Stimulated activated CD4-positive, alpha-beta T cell treated with anti-CD3 and anti-CD28 coated beads, TNF-alpha, amount 100 ng/mL, for 1 hour (primary cell): ENCODE measurements at regions not wholly inside any gene's neighbourhood (a gene's known extent, or its start where the extent isn't known, plus 50 kb on each side); places are given as distances from the start of the nearest gene placed in this dataset.

Source experiments
- DNase-seq, 3 donors: peaks; one replicate each; pipeline ENCODE4 v3.0.0-alpha.2; 2020; ENCODE audit warnings: low read depth in 3 of 3, low spot score in 1 of 3

DNA sequence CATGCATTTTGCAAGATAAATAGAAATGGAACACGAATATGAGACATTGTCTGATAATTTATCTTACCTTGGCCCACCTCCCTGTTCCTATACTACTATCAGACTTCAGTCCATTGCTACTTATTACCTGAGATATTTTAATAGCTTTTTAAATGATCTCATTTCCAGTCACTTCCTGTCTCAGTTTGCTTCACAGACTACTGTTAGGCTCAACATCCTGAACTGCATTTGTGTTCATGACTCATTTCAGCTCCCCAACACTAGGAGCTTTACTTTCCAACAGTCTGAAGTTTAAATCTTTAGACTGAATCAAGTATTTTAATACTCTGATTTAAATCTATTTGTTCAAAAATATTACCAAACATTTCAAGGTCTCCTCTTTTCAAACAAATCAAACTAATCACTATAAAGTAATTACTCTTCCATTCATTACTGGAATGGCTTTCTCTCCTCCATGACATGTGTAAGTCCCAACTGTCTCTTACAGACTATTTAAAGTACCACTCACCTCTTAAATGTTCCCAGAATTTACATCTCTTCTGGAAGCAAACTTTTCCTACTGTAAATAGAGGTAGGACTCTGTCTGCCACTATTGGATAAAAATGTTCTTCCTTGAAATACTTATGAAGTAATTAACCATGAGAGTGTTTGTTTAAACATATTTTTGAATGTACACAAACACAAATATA lies 1277.6 kb downstream of the ZPLD1 start:
- no peak for DNase-seq

DNA sequence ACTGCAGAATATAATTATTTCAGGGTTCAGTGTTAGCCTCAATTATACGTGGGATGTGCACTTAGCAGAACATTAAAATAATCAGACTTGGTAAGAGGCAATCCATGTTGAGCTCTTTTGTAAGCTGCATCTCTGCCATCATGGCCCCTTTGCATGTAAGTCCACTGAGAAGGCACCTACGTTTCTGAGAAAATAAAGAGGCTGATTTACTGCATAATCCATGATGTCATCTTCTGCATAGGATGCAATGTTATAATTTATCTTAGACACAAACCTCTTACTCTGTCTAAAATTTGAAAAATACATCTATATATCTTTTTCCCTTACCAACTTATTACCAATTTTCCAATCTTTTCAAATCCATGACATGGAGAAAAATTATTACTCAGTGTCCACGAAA lies 1294.7 kb downstream of the ZPLD1 start:
- DNase-seq: no peak

DNA sequence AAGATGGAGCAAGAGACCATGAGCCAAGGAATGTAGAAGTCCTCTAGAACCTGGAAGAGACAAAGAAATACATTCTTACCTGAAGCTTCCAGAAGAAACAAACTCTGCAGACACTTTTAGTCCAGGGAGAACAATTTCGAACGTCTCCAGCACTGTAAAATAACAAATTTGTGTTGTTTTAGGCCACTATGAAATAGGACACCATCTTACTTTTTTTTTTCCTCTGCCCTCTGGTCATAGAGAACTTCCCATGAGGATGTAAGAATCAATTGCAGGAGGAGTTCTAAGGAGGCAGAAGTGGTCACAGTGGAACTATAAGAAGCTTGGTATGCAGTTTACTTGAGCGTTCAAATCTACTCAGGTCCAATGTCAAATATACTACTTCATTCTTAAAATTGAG lies 1295.9 kb downstream of the ZPLD1 start:
- no peak for DNase-seq

DNA sequence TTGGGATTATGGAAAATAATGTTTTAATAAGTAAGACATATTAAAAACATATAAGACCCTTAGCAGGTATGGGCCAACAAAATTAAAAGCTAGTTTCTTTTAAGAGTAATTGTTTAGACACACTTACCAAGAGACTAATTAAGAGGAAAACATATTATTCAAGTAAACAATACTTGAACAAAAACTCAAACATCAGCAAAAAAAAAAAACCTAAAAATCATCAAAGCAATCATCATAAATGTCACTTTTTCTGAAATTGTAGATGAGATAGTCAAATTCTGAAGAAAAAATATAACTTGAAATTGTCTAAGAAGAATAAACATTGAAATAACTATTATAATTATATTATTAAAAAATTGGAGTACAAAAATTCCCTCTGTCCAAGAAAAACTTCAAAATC lies 1318.2 kb downstream of the ZPLD1 start:
- DNase-seq: no peak

DNA sequence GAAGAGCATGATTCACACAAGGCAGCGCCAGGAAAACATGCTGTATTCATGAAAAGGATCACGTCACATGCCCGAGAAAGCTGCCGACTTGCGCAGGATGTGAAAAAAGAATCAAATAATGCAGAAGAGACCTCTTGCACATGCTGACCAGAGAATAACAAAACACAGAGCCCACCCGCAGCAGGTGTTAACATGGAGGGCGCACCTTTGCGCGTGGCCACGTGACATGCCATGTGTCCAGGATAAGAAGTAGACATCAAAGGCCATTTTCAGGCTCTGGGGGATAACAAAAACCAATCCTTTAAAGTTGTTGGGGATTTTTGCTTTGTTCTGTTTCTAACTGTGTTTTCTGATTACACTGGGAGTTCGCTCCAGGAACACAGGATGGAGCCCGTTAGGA lies 1332.8 kb downstream of the ZPLD1 start:
- DNase-seq: no peak

DNA sequence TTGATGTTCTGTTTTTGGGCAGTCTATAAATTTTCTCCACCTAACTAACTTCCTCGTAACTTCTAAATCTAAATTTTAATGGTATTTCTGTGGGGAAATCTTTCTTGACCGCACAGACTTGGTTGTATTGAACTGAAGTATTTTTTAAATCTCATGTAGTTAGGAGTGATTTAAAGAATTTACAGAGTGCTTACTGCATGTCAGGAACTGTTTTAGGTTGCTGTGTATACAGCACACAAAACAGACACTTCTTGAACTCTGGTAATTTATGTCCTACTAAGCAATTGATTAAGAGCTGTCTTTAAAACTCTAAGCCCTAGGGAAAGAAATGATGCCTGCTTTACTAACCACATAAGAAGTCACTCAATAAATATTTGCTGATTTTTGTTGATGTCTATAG lies 1350.2 kb downstream of the ZPLD1 start:
- DNase-seq: no peak

DNA sequence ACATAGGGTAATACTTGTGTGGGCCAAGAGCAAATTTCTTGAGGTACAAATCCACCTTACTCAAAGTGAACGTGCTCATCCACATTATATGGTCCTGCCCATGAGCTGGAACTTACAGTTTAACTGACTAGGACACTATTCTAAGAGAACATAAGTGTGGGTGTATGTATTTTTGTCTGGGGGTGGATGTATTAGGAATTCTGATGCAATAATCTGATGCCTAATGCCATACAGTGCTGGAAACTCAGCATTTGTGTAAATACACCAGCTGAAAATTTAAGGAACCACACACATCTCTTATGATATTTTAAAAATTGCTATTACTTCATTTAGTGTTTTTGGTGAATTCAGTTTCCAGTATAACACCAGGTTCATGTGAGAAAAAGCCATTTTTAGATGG lies 1350.7 kb downstream of the ZPLD1 start:
- DNase-seq: no peak

DNA sequence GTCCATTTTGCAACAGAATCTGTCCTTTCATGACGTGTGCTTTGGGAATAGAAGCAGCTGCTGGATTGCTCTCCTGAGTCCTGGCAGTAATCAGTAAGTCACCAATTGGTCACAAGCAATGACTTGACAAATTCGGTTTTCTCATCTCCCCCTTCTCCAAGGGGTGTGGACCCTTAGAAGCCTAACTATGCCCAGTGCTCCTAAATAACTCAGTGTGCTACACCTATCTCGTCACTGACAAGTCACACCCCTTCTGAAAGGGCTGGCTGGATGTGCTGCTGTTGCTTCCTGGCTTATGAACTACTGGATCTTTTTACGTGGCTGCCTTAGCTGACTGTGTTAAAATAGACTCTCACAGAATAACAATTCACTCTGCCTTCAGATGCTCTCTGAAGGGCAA lies 1351.5 kb downstream of the ZPLD1 start:
- DNase-seq: no peak

DNA sequence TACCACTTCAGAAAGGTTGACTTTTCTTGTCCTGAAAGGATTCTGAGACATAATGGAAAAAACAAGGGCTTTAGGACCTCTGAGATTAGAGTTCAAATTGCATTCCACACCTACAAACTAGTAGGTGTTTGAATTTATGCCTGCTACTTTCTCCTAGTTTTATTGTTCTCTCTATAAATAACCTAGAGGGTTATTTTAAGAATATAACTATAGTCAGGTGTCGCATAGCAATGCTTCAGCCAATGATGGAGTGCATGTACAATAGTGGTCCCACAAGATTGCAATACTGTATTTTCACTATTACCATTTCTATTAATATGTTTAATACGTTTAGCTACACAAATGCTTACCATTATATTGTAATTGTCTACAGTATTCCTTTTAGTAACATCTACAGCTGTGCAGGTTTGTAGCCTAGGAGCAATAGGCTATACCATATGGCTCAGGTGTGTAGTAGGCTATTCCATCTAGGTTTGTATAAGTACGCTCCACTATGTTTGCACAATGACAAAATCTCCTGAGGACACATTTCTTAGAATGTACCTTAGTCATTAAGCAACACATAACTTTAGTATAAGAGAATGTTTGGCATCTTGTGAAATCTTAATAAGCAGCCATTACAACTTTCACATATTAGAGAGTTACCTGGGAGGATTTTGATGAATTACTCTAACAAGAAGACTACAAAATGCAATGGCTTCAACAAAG lies 1352.5 kb downstream of the ZPLD1 start:
- no peak for DNase-seq

DNA sequence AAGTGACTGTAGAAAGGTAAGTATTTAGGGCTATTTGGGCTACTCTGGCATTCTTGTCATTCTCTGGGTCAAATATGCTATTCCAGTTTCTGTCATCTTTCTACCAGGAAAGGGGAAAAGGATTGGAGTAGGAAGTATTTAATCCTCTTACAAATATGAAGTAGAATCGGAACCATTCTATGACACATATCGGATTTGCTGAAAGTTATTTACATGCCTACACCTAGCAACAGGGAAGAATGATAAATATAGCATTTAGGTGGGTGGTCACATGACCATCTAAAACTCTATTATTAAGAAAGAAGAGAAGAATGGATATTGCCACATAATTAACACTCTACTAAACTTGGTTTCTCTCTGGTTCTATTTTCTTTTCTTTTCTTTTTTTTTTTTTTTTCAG lies 1353.1 kb downstream of the ZPLD1 start:
- DNase-seq: no peak

DNA sequence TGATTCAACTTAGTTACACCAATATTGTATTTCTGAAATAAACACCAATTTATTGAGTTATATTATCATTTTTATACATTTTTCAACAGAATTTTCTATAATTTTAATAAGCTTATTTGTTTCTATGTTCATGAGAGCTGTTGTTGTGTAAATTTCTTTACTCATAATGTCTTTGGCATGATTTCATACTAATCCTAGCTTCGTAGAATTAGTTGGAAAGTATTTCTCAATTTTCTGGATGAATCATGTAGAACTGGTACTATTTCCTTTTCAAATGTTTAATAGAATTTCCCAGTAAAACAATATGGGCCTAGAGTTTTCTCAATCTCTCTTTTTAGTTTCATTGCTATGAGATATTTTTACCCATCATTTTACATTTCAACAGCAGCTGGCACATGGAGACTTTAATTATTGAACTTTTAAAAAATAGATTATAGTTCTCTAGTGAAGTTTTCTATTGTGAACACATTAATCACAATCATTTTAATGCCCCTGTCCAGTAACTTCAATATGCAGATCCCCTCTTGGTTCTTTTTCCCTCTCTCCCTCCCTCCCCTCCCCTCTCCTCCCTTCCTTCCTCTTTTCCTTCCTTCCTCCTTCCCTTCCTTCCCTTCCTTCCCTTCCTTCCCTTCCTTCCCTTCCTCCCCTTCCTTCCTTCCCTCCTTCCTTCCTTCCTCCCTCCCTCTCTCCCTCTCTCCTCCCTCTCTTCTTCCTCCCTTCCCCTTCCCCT lies 1357.1 kb downstream of the ZPLD1 start:
- DNase-seq: no peak

DNA sequence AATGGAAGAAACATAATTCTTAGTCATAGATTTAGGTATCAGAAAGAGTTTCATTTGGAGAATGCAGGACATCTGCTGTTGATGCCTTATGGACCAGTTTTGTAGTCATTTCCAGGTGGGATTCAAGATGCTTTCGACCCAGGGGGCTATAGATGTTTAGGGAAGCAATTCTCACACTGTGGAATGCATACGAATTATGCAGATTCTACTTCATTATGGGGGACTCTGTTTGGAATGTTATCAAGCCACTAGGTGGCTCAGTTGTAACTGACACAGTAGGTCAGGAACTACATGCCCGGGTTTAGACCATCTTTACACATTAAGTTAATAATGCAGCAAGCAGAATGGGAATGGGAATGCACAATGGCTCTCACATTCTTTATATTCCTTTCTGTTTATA lies 1359.8 kb downstream of the ZPLD1 start:
- DNase-seq: no peak

DNA sequence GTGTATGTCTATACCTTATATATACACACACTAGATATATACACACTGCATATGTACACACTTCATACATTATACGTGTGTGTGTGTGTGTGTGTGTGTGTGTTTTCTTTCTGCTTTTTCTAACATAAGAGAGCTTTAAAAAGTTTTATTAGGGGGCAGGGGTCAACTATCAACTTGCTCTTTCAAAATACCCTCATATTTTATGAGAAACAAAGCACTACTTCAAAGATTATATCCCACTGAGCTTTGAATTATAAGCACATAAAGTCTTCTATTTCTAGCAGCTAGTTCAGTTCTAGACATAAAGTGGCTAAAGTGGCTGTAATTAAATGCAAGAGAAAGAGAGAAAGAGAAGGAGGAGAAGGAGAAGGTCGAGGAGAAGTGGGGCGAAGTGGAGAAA lies 1361.3 kb downstream of the ZPLD1 start:
- no peak for DNase-seq

DNA sequence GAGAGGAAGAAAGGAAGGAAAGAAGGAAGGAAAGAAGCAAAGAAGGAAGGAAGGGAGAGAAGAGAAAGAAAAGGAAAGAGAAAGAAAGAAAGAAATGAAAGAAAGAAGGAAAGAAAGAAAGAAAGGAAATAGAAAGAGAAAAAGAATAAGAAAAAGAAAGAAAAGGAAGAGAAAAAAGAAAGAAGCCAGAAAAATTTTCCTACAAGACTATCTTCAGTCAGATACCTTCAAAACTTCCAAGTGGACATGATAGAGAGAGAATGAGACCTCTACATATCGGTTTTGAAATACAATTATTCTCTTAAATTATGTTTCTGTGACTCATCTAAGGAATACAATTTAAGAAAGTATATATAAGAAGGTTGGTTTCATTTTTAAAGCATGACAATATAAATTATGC lies 1369.0 kb downstream of the ZPLD1 start:
- no peak for DNase-seq

DNA sequence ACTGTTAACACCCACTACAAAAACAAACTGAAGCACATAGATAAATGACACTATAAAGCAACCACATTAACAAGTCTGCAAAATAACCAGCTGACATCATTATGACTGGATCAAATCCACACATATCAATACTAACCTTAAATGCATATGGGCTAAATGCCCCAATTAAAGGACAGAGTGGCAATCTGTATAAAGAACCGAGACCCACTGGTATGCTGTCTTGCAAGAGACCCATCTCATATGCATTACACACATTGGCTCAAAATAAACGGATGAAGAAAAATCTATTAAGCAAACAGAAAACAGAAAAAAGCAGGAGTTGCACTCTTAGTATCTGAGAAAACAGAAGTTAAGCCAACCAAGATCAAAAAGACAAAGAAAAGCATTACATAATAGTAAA lies 1375.4 kb downstream of the ZPLD1 start:
- DNase-seq: no peak

DNA sequence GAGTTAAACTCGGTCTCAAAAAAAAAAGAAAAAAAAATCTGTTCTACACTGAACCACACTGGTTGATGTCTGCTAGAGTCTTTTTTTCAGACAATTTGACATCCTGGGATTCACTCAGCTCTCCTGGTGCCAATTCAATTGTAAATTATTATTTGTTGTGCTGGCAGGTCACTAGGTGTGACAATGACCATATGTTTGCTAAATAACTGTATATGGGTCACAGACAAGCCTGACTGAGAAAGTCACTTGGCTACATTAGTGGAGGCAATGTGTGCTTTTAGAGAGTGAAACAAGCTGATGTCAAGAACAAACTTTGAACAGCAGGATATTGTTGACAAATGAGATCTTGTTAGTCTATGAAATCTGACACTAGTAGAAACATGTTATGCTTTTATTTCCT lies 1379.1 kb downstream of the ZPLD1 start:
- DNase-seq: no peak

DNA sequence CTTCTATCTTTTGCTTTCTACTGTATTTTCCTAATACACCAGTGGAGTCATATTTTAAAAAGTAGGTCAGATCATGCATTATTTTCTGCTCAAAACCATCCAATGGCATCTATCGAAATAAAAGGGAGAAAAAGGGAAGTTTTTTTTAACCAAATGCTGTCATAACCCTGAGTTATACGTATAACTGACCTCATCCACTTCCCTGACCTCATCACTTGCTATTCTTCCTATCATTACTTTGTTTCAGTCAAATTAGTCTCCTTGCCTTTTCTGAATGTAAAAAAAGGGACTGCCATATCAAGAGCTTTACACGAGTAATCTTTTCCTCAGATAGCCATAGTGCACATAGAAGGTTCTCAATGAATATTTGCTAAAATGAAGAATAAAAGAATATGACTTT lies 1383.6 kb downstream of the ZPLD1 start:
- DNase-seq: no peak

DNA sequence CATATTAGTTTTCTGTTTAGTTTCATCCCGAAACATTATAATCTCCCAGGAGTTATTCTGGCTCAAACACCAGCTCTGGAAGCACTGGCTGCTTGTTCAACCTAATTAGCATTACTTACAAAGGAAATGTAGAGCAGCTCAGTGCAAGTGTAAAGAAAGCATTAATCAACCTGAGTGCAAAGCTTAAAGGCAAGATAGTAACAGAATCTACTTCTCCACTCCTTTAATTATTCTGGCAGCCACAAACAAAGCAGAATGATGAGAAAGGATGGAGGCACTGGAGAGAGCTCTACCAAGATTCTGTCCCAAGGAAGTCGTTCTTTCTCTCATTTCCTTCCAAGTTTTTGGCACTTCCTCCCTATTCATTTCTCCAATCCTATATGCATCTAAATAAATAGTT lies 1384.0 kb downstream of the ZPLD1 start:
- DNase-seq: no peak

DNA sequence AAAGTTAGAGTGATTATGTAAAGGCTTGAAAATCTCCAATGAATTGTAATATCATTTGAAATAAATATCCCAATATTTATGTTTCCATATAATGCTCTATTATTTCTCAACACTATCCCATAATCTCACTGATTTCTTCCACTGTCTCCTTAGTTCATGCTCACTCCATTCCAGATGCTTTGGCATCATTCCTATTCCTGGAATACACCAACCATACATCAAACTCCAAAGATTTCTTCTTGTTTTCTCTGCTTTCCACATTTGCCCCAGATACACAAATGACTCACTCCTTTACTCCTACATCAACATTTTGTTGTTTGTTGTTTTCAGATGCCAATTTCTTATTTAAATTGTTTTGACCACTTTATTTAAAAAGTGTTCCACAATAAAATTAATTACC lies 1390.8 kb downstream of the ZPLD1 start:
- DNase-seq: no peak

DNA sequence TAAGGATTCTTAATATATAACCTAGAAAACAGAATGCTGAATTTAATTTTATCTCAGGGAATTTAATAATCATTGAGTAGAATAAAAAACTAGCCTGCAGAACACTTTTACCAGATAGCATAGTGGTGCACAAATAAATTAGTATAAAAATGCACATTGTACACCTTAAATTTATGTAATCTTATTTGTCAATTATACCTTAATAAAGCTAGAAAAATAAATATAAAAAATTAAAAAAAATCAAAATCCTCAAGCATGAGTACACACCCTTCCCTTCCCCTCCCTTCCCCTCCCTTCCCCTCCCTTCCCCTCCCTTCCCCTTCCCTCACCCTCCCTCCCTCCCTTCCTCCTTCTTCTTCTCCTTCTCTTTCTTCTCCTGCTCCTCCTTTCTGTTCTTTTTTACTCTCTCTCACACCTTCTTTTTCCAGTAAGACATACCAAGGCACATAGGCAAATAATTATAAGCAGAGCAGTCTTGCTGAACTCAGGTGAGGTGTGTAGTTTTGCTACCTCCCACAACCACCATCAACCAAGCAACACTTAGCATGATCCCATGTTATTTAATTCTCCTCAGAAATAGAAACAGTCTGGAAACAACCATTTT lies 1395.0 kb downstream of the ZPLD1 start:
- DNase-seq: no peak

DNA sequence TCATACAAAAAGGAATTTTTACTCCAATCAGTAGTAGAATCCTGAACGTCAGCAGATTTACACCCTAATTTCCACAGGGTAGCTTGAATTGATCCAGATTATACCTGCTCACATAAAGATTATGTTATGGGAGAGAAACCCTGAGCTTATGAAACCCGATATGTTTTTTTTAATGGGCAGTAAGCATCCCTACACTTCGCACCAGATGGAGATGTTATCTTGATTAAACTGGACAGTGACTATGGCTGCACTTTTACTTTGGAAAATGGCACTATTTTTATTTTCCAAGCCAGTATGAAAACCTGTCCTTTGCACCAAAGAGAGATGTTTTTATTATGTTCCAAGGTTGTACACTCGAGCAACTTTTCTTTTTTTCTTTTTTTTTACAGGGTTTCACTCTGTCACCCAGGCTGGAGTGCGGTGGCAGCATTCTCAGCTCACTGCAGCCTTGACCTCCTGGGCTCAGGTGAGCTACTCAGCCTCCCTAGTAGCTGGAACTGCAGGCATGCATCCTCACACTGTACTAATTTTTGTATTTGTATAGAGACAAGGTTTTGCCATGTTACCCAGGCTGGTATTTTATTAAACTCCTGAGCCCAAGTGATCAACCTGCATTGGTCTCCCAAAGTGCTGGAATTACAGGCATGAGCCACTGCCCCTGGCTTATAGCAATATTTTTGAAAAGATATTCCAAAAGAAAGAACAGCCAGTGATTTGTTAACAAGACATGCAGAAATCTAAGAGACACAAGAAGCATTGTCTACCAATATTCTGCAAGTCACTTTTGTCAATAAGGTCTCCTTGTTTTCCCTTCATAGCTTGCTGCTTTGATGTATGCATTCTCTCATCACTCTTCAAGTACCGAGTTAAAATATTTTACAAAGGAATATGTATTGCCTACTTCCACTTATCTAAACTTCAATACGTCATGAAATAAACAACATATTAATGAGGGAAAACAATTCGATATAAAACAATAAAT lies 1412.6 kb downstream of the ZPLD1 start:
- DNase-seq: no peak
